Muscle layer of colon (tissue), 2 donors: ENCODE measurements at regions not wholly inside any gene's neighbourhood (a gene's known extent, or its start where the extent isn't known, plus 50 kb on each side); places are given as distances from the start of the nearest gene placed in this dataset.
"Not testable (repeated sequence)": the region's sequence is repeated elsewhere in the genome, so short reads cannot be mapped to it uniquely, and the experiment has no call there.

ENCODE experiments used
- H3K27ac ChIP-seq: one replicate; pipeline ENCODE4 v1.7.0; 2013; ENCODE audit warnings: low read depth, mild to moderate bottlenecking, low read length, moderate library complexity
- H3K27me3 ChIP-seq, 2 donors: one replicate each; pipeline ENCODE4 v1.7.0; 2013; ENCODE audit warnings: low read length in 2 of 2, mild to moderate bottlenecking in 2 of 2; ENCODE audit not compliant: insufficient read depth in 2 of 2, control insufficient read depth in 1 of 2
- H3K36me3 ChIP-seq: one replicate; pipeline ENCODE4 v1.7.0; 2013; ENCODE audit warnings: mild to moderate bottlenecking, low read length; ENCODE audit not compliant: insufficient read depth
- H3K4me1 ChIP-seq: one replicate; pipeline ENCODE4 v1.7.0; 2013; ENCODE audit warnings: mild to moderate bottlenecking, low read length; ENCODE audit not compliant: insufficient read depth
- H3K4me3 ChIP-seq, 2 donors: one replicate each; pipeline ENCODE4 v1.7.0; 2013; ENCODE audit warnings: low read length in 2 of 2, low read depth in 1 of 2, mild to moderate bottlenecking in 1 of 2, moderate library complexity in 1 of 2
- H3K9ac ChIP-seq: one replicate; pipeline ENCODE4 v1.7.0; 2013; ENCODE audit warnings: low read length
- H3K9me3 ChIP-seq: one replicate; pipeline ENCODE4 v1.7.0; 2013; ENCODE audit warnings: mild to moderate bottlenecking, low read length
- donor health status: abdominal sarcoma.
- donor health status: Adenocarcinoma of cecum.

GRCh38 chr14:106294324-106294723 lies 767.9 kb downstream of the TMEM121 start:
- H3K9me3 ChIP-seq: no peaks in the 10 kb centered on the region
- H3K27me3 ChIP-seq: no peaks in the 10 kb centered on the region
- H3K36me3 ChIP-seq: no peaks in the 10 kb centered on the region
- no peak overlapping the region for H3K9ac ChIP-seq
- no peak overlapping the region for H3K27ac ChIP-seq
- no peaks in the 10 kb centered on the region for H3K4me1 ChIP-seq
- no peak overlapping the region for H3K4me3 ChIP-seq

- not testable (repeated sequence) for H3K9me3 ChIP-seq, H3K36me3 ChIP-seq, H3K4me1 ChIP-seq, H3K27me3 ChIP-seq, H3K27ac ChIP-seq, H3K9ac ChIP-seq, H3K4me3 ChIP-seq
These were observed 774.6 kb downstream of the TMEM121 start for GRCh38 chr14:106300951-106301510.

DNA sequence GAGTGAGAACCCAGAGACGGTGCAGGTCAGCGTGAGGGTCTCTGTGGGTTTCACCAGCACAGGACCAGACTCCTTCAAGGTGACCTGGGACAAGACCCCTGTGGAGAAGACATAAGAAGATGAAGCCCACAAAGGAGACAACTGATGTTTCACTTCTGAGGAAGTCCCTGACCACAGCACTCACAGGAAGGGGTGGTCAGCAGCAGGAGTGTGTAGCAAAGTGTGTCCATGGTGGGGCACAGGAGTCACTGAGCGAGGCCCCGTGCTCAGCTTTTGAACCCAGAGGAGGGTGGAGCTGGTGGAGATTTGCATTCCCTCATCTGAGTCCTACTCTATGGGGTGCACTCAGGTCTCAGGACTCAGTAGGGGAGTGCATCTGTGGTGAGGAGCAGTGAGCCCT lies 775.2 kb downstream of the TMEM121 start:
- not testable (repeated sequence) for H3K9me3 ChIP-seq, H3K27ac ChIP-seq, H3K36me3 ChIP-seq, H3K4me3 ChIP-seq, H3K9ac ChIP-seq, H3K27me3 ChIP-seq, H3K4me1 ChIP-seq

DNA sequence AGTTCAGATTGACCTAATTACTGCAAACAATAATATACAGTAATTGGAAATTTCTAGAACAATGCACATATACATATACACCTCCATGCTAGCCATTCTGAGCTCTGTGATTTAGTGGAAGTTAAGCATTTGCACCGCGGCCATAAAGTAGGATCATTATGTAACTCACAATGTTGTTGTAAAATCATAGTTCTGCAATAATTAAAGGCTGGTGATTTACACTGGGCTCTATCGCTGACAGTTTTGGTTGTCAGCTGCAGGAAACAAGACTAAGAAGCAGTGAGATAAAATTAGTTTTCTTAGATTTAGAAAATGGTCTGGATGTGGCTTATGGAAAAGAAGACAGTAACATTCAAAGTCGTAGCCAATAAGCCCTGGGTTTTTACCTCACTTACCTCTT lies 776.3 kb downstream of the TMEM121 start:
- Histone ChIP-seq H3K9ac (no peak overlapping the region), H3K4me1 (no peaks in the 10 kb centered on the region), H3K27ac (no peak overlapping the region), H3K36me3 (no peaks in the 10 kb centered on the region), H3K4me3 (no peak overlapping the region), H3K27me3 (no peaks in the 10 kb centered on the region), H3K9me3 (no peaks in the 10 kb centered on the region)

- no peak overlapping the region for H3K27ac ChIP-seq
- H3K4me3 ChIP-seq: no peak overlapping the region
- no peaks in the 10 kb centered on the region for H3K27me3 ChIP-seq
- no peaks in the 10 kb centered on the region for H3K9me3 ChIP-seq
- H3K9ac ChIP-seq: no peak overlapping the region
- H3K36me3 ChIP-seq: no peaks in the 10 kb centered on the region
- no peaks in the 10 kb centered on the region for H3K4me1 ChIP-seq
These were observed 777.9 kb downstream of the TMEM121 start for GRCh38 chr14:106304271-106304670.

- Histone ChIP-seq H3K36me3 (no peaks in the 10 kb centered on the region), H3K4me3 (no peak overlapping the region), H3K9ac (no peak overlapping the region), H3K9me3 (no peaks in the 10 kb centered on the region), H3K27ac (no peak overlapping the region), H3K4me1 (no peaks in the 10 kb centered on the region), H3K27me3 (no peaks in the 10 kb centered on the region)
These were observed 782.5 kb downstream of the TMEM121 start for GRCh38 chr14:106308839-106309389.

GRCh38 chr14:106309423-106309822 lies 783.0 kb downstream of the TMEM121 start:
- Histone ChIP-seq H3K9me3 (no peaks in the 10 kb centered on the region), H3K4me3 (no peak overlapping the region), H3K4me1 (no peaks in the 10 kb centered on the region), H3K9ac (no peak overlapping the region), H3K36me3 (no peaks in the 10 kb centered on the region), H3K27ac (no peak overlapping the region), H3K27me3 (no peaks in the 10 kb centered on the region)

DNA sequence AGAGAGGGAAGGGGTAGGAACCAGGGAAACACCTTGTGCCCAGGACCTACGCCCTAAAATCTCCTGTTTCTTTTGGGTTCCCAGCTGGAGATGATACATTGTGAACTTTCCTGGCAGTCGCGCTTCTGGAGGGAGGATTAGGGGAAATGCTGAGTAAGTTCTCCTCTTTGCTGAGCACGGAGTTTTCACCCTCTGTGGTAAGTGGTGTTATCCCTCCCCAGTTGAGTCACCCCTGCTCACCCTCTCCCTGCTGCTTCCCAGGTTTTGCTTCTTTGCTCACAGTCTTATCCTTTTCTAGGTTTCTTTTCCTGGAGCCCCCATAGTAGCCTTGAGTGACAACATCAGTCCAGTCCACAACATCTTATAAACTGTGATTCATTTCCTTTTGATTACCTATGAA lies 789.1 kb downstream of the TMEM121 start:
- Histone ChIP-seq H3K27me3 (no peaks in the 10 kb centered on the region), H3K36me3 (no peaks in the 10 kb centered on the region), H3K4me1 (no peaks in the 10 kb centered on the region), H3K9ac (no peak overlapping the region), H3K4me3 (no peak overlapping the region), H3K27ac (no peak overlapping the region), H3K9me3 (no peaks in the 10 kb centered on the region)

GRCh38 chr14:106317593-106317992 lies 791.2 kb downstream of the TMEM121 start:
- Histone ChIP-seq H3K27me3 (no peaks in the 10 kb centered on the region), H3K9me3 (no peaks in the 10 kb centered on the region), H3K9ac (no peak overlapping the region), H3K27ac (no peak overlapping the region), H3K4me3 (no peak overlapping the region), H3K4me1 (no peaks in the 10 kb centered on the region), H3K36me3 (no peaks in the 10 kb centered on the region)

DNA sequence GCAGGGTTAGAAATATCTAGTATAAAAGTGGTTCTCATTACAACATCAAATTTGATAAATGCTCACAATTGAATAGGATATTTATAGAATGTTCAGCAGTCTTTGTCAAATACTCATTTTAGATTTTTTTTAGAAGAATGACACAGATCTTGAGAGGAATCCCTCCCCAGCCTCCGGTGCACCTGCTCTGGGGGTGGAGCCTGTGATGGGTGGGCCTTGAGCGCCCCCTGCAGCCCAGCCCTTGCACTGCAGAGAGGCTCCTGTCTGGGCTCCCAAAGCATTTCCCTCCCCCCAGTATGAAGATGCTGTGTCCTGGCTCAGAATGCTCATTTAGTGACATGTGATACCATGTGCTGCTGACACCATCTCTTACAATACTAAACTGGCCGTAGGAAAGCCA lies 792.3 kb downstream of the TMEM121 start:
- Histone ChIP-seq H3K9me3 (no peaks in the 10 kb centered on the region), H3K4me3 (no peak overlapping the region), H3K27ac (no peak overlapping the region), H3K36me3 (no peaks in the 10 kb centered on the region), H3K27me3 (no peaks in the 10 kb centered on the region), H3K9ac (no peak overlapping the region), H3K4me1 (no peaks in the 10 kb centered on the region)

DNA sequence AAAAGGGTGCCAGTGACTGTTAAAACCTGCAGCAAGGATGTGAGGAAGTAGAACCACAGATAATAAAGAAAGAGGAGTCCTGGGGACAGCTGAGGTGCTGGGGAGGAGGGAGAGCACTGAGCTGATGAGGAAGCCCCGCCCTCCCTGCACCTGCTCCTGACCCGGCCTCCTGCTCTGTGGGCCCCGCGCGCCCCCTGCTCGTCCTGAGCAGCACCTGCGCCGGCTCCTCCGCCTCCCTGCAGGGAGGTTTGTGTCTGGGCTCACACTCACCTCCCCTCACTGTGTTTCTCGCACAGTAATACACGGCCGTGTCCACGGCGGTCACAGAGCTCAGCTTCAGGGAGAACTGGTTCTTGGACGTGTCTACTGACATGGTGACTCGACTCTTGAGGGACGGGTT lies 797.6 kb downstream of the TMEM121 start:
- H3K36me3 ChIP-seq, H3K9ac ChIP-seq, H3K27me3 ChIP-seq, H3K27ac ChIP-seq, H3K4me1 ChIP-seq, H3K9me3 ChIP-seq, H3K4me3 ChIP-seq: not testable (repeated sequence)

DNA sequence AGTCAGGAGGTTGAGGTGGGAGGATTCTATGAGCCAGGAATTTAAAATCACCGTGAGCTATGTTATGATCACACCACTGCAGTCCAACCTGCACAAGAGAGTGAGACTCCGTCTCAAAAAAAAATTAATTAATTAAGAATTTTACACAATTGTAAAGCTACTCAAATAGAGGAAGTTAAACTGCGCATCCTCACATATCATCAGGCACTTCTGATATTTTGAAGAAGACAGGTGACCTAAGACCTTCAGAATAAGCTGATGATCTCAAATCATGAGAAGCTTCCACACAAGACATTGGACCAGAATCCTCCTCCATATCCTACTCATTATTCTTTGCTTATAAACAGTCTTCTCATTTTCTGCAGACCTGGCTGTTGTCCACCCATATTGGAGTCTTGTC lies 800.9 kb downstream of the TMEM121 start:
- H3K36me3 ChIP-seq: no peaks in the 10 kb centered on the region
- no peaks in the 10 kb centered on the region for H3K4me1 ChIP-seq
- H3K9me3 ChIP-seq: no peaks in the 10 kb centered on the region
- no peaks in the 10 kb centered on the region for H3K27me3 ChIP-seq
- no peak overlapping the region for H3K4me3 ChIP-seq
- H3K9ac ChIP-seq: no peak overlapping the region
- no peak overlapping the region for H3K27ac ChIP-seq
